Tibial nerve (tissue), 4 donors: ENCODE measurements at regions not wholly inside any gene's neighbourhood (a gene's known extent, or its start where the extent isn't known, plus 50 kb on each side); places are given as distances from the start of the nearest gene placed in this dataset.

Source experiments
- DNase-seq, 2 donors: peaks; one replicate each; pipeline ENCODE4 v3.0.0-alpha.2; 2019; ENCODE audit warnings: low spot score in 2 of 2
- H3K27ac ChIP-seq, 4 donors: fragments of 200-600 bp; sonication (generic) in 3 of 4; one replicate each; pipeline ENCODE4 v1.5.1; 2017 to 2019; ENCODE audit warnings: mild to moderate bottlenecking in 1 of 4
- H3K27me3 ChIP-seq, 2 donors: fragments of 200-600 bp; sonication (generic) in 1 of 2; one replicate each; pipeline versions ENCODE4 v1.5.1 to v1.6.0; 2017 to 2019
- H3K36me3 ChIP-seq, 3 donors: fragments of 200-600 bp; sonication (generic); one replicate each; pipeline ENCODE4 v1.5.1; 2018 to 2019
- H3K4me1 ChIP-seq, 4 donors: fragments of 200-600 bp; sonication (generic) in 3 of 4; one replicate each; pipeline ENCODE4 v1.5.1; 2017 to 2019
- H3K4me3 ChIP-seq, 4 donors: fragments of 200-600 bp; sonication (generic) in 3 of 4; one replicate each; pipeline ENCODE4 v1.5.1; 2017 to 2019; ENCODE audit warnings: mild to moderate bottlenecking in 1 of 4, moderate library complexity in 1 of 4
- H3K9me3 ChIP-seq, 4 donors: fragments of 200-600 bp; sonication (generic) in 3 of 4; one replicate each; pipeline ENCODE4 v1.5.1; 2017 to 2019
- CTCF ChIP-seq, 5 experiments: fragments of 200-600 bp in 3 of 5; fragments of 450-650 bp in 2 of 5; sonication (generic) in 3 of 5; IDR thresholded peaks; one replicate each; pipeline ENCODE4 v1.5.1; 2016 to 2019; ENCODE audit warnings: antibody characterized with exemption in 5 of 5, mild to moderate bottlenecking in 3 of 5, moderate library complexity in 2 of 5
- EP300 ChIP-seq, 2 donors: sonication (generic); formaldehyde crosslinking; IDR thresholded peaks; one replicate each; pipeline ENCODE4 v1.6.1; 2017; ENCODE audit warnings: antibody characterized with exemption in 2 of 2, mild to moderate bottlenecking in 1 of 2
- POLR2A ChIP-seq, 2 donors: fragments of 450-650 bp; IDR thresholded peaks; one replicate each; pipeline ENCODE4 v1.6.1; 2017; ENCODE audit warnings: antibody characterized with exemption in 2 of 2, mild to moderate bottlenecking in 2 of 2, moderate library complexity in 2 of 2
- WGBS, 2 donors: methylation state at CpG; one replicate each; pipeline ENCODE4 v1.1.5; 2018; 5-methylcytosine and 5-hydroxymethylcytosine counted together

GRCh38 chr9:30239878-30240277 lies 2144.6 kb upstream of the ACO1 start:
- no peak overlapping the region for H3K4me3 ChIP-seq
- no peak for DNase-seq
- H3K9me3 ChIP-seq = no peaks in the 10 kb centered on the region
- no peaks in the 10 kb centered on the region for H3K27me3 ChIP-seq
- WGBS, 2 donors = 37 to 41% methylated on average over 2 of the region's 2 CpGs
- H3K4me1 ChIP-seq = no peaks in the 10 kb centered on the region
- no peak overlapping the region for H3K27ac ChIP-seq
- TF ChIP-seq CTCF (IDR thresholded peaks at IDR 0.05) (no peak), POLR2A (IDR thresholded peaks at IDR 0.05) (no peak), EP300 (IDR thresholded peaks at IDR 0.05) (no peak)
- no peaks in the 10 kb centered on the region for H3K36me3 ChIP-seq

- Histone ChIP-seq H3K27ac (no peak overlapping the region), H3K9me3 (no peaks in the 10 kb centered on the region), H3K36me3 (no peaks in the 10 kb centered on the region), H3K4me3 (no peak overlapping the region), H3K27me3 (no peaks in the 10 kb centered on the region), H3K4me1 (no peaks in the 10 kb centered on the region)
- DNase-seq = no peak
- no peak for TF ChIP-seq EP300 (IDR thresholded peaks at IDR 0.05)
- no peak for TF ChIP-seq POLR2A (IDR thresholded peaks at IDR 0.05)
- no peak for TF ChIP-seq CTCF (IDR thresholded peaks at IDR 0.05)
Observed at GRCh38 chr9:30243467-30243866, 2141.0 kb upstream of the ACO1 start.

GRCh38 chr9:30244877-30245276 lies 2139.6 kb upstream of the ACO1 start:
- Histone ChIP-seq H3K27me3 (no peaks in the 10 kb centered on the region), H3K36me3 (no peaks in the 10 kb centered on the region)
- TF ChIP-seq POLR2A (IDR thresholded peaks at IDR 0.05) (no peak), EP300 (IDR thresholded peaks at IDR 0.05) (no peak), CTCF (IDR thresholded peaks at IDR 0.05) (no peak)

GRCh38 chr9:30250872-30251271 lies 2133.6 kb upstream of the ACO1 start:
- Histone ChIP-seq H3K27ac (no peak overlapping the region), H3K27me3 (no peaks in the 10 kb centered on the region), H3K4me3 (no peak overlapping the region), H3K9me3 (no peaks in the 10 kb centered on the region), H3K36me3 (no peaks in the 10 kb centered on the region), H3K4me1 (no peaks in the 10 kb centered on the region)
- no peak for DNase-seq
- 33 to 48% methylated on average over 1 of the region's 1 CpG for WGBS, 2 donors
- TF ChIP-seq CTCF (IDR thresholded peaks at IDR 0.05) = no peak
- TF ChIP-seq POLR2A (IDR thresholded peaks at IDR 0.05) = no peak
- no peak for TF ChIP-seq EP300 (IDR thresholded peaks at IDR 0.05)

More at GRCh38 chr9:30244877-30245276, 2139.6 kb upstream of the ACO1 start:
- Histone ChIP-seq H3K27ac (no peak overlapping the region), H3K4me1 (no peaks in the 10 kb centered on the region), H3K4me3 (no peak overlapping the region), H3K9me3 (no peaks in the 10 kb centered on the region)
- DNase-seq = no peak

- Histone ChIP-seq H3K27ac (no peak overlapping the region), H3K36me3 (no peaks in the 10 kb centered on the region), H3K4me3 (no peak overlapping the region), H3K27me3 (no peaks in the 10 kb centered on the region), H3K9me3 (peaks cover 0 to 13% (median 0%) of the 10 kb centered on the region in 4 donors), H3K4me1 (no peaks in the 10 kb centered on the region)
- DNase-seq = no peak
- 84 to 89% methylated on average over 4 of the region's 4 CpGs for WGBS, 2 donors
- TF ChIP-seq POLR2A (IDR thresholded peaks at IDR 0.05) = no peak
- no peak for TF ChIP-seq EP300 (IDR thresholded peaks at IDR 0.05)
- no peak for TF ChIP-seq CTCF (IDR thresholded peaks at IDR 0.05)
Observed at GRCh38 chr9:30258094-30258493, 2126.3 kb upstream of the ACO1 start.
